HEK293 (cell line): ENCODE measurements at regions not wholly inside any gene's neighbourhood (a gene's known extent, or its start where the extent isn't known, plus 50 kb on each side); places are given as distances from the start of the nearest gene placed in this dataset.

Experiments used
- CTCF ChIA-PET: fragments of 350-600 bp; formaldehyde crosslinking; extraction: SDS; loops from one replicate; lab custom pipeline; 2021; ENCODE audit warnings: antibody characterized with exemption; lab: Yijun Ruan, JAX
- POLR2A ChIA-PET: fragments of 300-600 bp; formaldehyde crosslinking; extraction: SDS; loops from one replicate; lab custom pipeline; 2020; ENCODE audit warnings: antibody characterized with exemption, inconsistent platforms; lab: Yijun Ruan, JAX
- H3K27ac ChIP-seq: fragments of 200-500 bp; sonication (Bioruptor generic); 2 replicates; pipeline ENCODE4 v1.5.1; 2014; ENCODE audit warnings: low read depth, low read length, control low read depth, inconsistent platforms; ENCODE audit errors: extremely low read depth
- H3K36me3 ChIP-seq, 2 experiments: fragments of 200-500 bp in 1 of 2; sonication (Bioruptor generic) in 1 of 2; 1 replicate in 1 of 2; 2 replicates in 1 of 2; pipeline ENCODE4 v1.5.1; 2014 to 2017; ENCODE audit warnings: inconsistent platforms in 2 of 2, low read length in 2 of 2; ENCODE audit not compliant: control insufficient read depth in 2 of 2, insufficient read depth in 1 of 2
- H3K4me1 ChIP-seq: fragments of 200-500 bp; sonication (Bioruptor generic); 2 replicates; pipeline ENCODE4 v1.5.1; 2014; ENCODE audit warnings: mild to moderate bottlenecking, low read length, inconsistent platforms; ENCODE audit not compliant: control insufficient read depth, insufficient read depth
- H3K4me3 ChIP-seq: 2 replicates; pipeline ENCODE4 v1.5.1; 2011; ENCODE audit warnings: low read depth, mild to moderate bottlenecking, control low read depth, low read length, moderate library complexity
- H3K9me3 ChIP-seq: fragments of 200-500 bp; sonication (Bioruptor generic); 2 replicates; pipeline ENCODE4 v1.5.1; 2014; ENCODE audit warnings: low read depth, low read length, inconsistent platforms; ENCODE audit not compliant: control insufficient read depth, insufficient read depth
- BCL11A ChIP-seq: fragments of 450-650 bp; formaldehyde crosslinking; IDR thresholded peaks from 2 replicates; pipeline ENCODE4 v1.5.1; 2016; ENCODE audit warnings: low read depth, missing biosample characterization, missing genetic modification characterization
- EGR2 ChIP-seq: fragments of 450-650 bp; formaldehyde crosslinking; IDR thresholded peaks from 2 replicates; pipeline ENCODE4 v1.5.1; 2016; ENCODE audit warnings: low read depth, missing biosample characterization, missing genetic modification characterization
- FEZF1 ChIP-seq: fragments of 450-650 bp; formaldehyde crosslinking; IDR thresholded peaks from 2 replicates; pipeline ENCODE4 v1.5.1; 2016; ENCODE audit warnings: missing biosample characterization, missing genetic modification characterization
- GLIS2 ChIP-seq: fragments of 450-650 bp; formaldehyde crosslinking; IDR thresholded peaks from 2 replicates; pipeline ENCODE4 v1.5.1; 2016; ENCODE audit warnings: missing biosample characterization, missing genetic modification characterization
- HOXC10 ChIP-seq: sonication (generic); formaldehyde crosslinking; IDR thresholded peaks from 2 replicates; pipeline ENCODE4 v1.8.1; 2023; ENCODE audit warnings: mild to moderate bottlenecking, missing genetic modification reagents
- KLF16 ChIP-seq: fragments of 450-650 bp; formaldehyde crosslinking; IDR thresholded peaks from 2 replicates; pipeline ENCODE4 v1.5.1; 2017; ENCODE audit warnings: missing biosample characterization, missing genetic modification characterization
- MEIS1 ChIP-seq: sonication (generic); formaldehyde crosslinking; IDR thresholded peaks from 2 replicates; pipeline ENCODE4 v1.8.1; 2022; ENCODE audit warnings: missing genetic modification reagents, mild to moderate bottlenecking, borderline replicate concordance
- SCRT2 ChIP-seq: fragments of 450-650 bp; formaldehyde crosslinking; IDR thresholded peaks from 2 replicates; pipeline ENCODE4 v1.5.1; 2016; ENCODE audit warnings: missing biosample characterization, missing genetic modification characterization
- SP3 ChIP-seq: fragments of 450-650 bp; formaldehyde crosslinking; IDR thresholded peaks from 2 replicates; pipeline ENCODE4 v1.5.1; 2016; ENCODE audit warnings: missing biosample characterization, missing genetic modification characterization
- TRIM28 ChIP-seq: IDR thresholded peaks from 2 replicates; pipeline ENCODE4 v1.6.1; 2011; ENCODE audit warnings: low read length, control low read depth, borderline replicate concordance
- ZFHX2 ChIP-seq: fragments of 450-650 bp; formaldehyde crosslinking; conservative IDR thresholded peaks from 2 replicates; pipeline ENCODE4 v1.5.1; 2016; ENCODE audit warnings: missing biosample characterization, missing genetic modification characterization
- ZFP3 ChIP-seq: fragments of 450-650 bp; formaldehyde crosslinking; IDR thresholded peaks from 2 replicates; pipeline ENCODE4 v1.5.1; 2016; ENCODE audit warnings: low read depth, missing biosample characterization, missing genetic modification characterization
- ZNF10 ChIP-seq: fragments of 450-650 bp; formaldehyde crosslinking; IDR thresholded peaks from 2 replicates; pipeline ENCODE4 v1.5.1; 2017; ENCODE audit warnings: missing biosample characterization, missing genetic modification characterization
- ZNF202 ChIP-seq: fragments of 450-650 bp; formaldehyde crosslinking; IDR thresholded peaks from 2 replicates; pipeline ENCODE4 v1.5.1; 2016; ENCODE audit warnings: missing biosample characterization, missing genetic modification characterization, borderline replicate concordance
- ZNF335 ChIP-seq: fragments of 450-650 bp; formaldehyde crosslinking; conservative IDR thresholded peaks from 2 replicates; pipeline ENCODE4 v1.5.1; 2016; ENCODE audit warnings: missing biosample characterization, missing genetic modification characterization
- ZNF341 ChIP-seq: fragments of 450-650 bp; formaldehyde crosslinking; IDR thresholded peaks from 2 replicates; pipeline ENCODE4; 2016; ENCODE audit warnings: low read depth, missing biosample characterization, missing genetic modification characterization
- ZNF426 ChIP-seq: fragments of 450-650 bp; formaldehyde crosslinking; IDR thresholded peaks from 2 replicates; pipeline ENCODE4 v1.5.1; 2017; ENCODE audit warnings: missing biosample characterization, missing genetic modification characterization, mild to moderate bottlenecking, inconsistent platforms, moderate library complexity
- ZNF433 ChIP-seq: fragments of 450-650 bp; formaldehyde crosslinking; IDR thresholded peaks from 2 replicates; pipeline ENCODE4 v1.5.1; 2016; ENCODE audit warnings: missing biosample characterization, missing genetic modification characterization, low read depth
- ZNF544 ChIP-seq: fragments of 450-650 bp; formaldehyde crosslinking; IDR thresholded peaks from 2 replicates; pipeline ENCODE4 v1.5.0; 2017; ENCODE audit warnings: missing biosample characterization, missing genetic modification characterization
- ZNF621 ChIP-seq: fragments of 450-650 bp; formaldehyde crosslinking; IDR thresholded peaks from 2 replicates; pipeline ENCODE4 v1.5.1; 2017; ENCODE audit warnings: missing biosample characterization, missing genetic modification characterization
- ZNF658 ChIP-seq: fragments of 450-650 bp; formaldehyde crosslinking; IDR thresholded peaks from 2 replicates; pipeline ENCODE4; 2016; ENCODE audit warnings: missing biosample characterization, missing genetic modification characterization
- ZNF677 ChIP-seq: fragments of 450-650 bp; IDR thresholded peaks from 2 replicates; pipeline ENCODE4 v1.5.0; 2018; ENCODE audit warnings: missing biosample characterization, mild to moderate bottlenecking, missing genetic modification characterization, moderate library complexity
- ZNF747 ChIP-seq: fragments of 450-650 bp; formaldehyde crosslinking; IDR thresholded peaks from 2 replicates; pipeline ENCODE4 v1.5.1; 2016; ENCODE audit warnings: missing biosample characterization, missing genetic modification characterization
- TF ChIP-seq, protein P1 (sequence below): fragments of 450-650 bp; formaldehyde crosslinking; IDR thresholded peaks from 2 replicates; pipeline ENCODE4 v1.5.1; 2016; ENCODE audit warnings: missing biosample characterization, missing genetic modification characterization

- Histone ChIP-seq H3K36me3 (no peaks in the 10 kb centered on the region), H3K27ac (no peak overlapping the region), H3K4me3 (no peak overlapping the region), H3K9me3 (no peaks in the 10 kb centered on the region), H3K4me1 (no peaks in the 10 kb centered on the region)
- CTCF ChIA-PET, result interaction anchor here (1.9 to 11.7 kb wide), 2 partner anchors 22 to 239 kb away, joined by 10 to 214 read pairs; no protein-coding TSS in a partner anchor
- TF ChIP-seq HOXC10 (CRISPR knock-in tag) (no peak), ZNF621 (tag by site-specific recombination) (no peak), ZNF202 (tag by site-specific recombination) (no peak), ZNF677 (tag by site-specific recombination) (no peak), ZNF658 (tag by site-specific recombination) (no peak), ZNF433 (tag by site-specific recombination) (no peak), ZNF747 (tag by site-specific recombination) (no peak), KLF16 (no peak), ZNF341 (tag by site-specific recombination) (no peak)
- TF ChIP-seq, protein P1, sequence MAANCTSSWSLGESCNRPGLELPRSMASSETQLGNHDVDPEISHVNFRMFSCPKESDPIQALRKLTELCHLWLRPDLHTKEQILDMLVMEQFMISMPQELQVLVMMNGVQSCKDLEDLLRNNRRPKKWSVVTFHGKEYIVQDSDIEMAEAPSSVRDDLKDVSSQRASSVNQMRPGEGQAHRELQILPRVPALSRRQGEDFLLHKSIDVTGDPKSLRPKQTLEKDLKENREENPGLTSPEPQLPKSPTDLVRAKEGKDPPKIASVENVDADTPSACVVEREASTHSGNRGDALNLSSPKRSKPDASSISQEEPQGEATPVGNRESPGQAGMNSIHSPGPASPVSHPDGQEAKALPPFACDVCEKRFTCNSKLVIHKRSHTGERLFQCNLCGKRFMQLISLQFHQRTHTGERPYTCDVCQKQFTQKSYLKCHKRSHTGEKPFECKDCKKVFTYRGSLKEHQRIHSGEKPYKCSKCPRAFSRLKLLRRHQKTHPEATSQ (tag by site-specific recombination), result no peak
- POLR2A ChIA-PET, result interaction anchor here (0.6 kb wide), 1 partner anchor 473 kb away, joined by 6 read pairs; no protein-coding TSS in a partner anchor
Observed at GRCh38 chr2:41846962-41847361, 200.9 kb upstream of the PKDCC start.

GRCh38 chr2:41847744-41848441 is 199.9 kb upstream of the PKDCC start:
- Histone ChIP-seq H3K9me3 (no peaks in the 10 kb centered on the region), H3K4me1 (no peaks in the 10 kb centered on the region), H3K4me3 (no peak overlapping the region), H3K27ac (no peak overlapping the region), H3K36me3 (no peaks in the 10 kb centered on the region)
- CTCF ChIA-PET, result interaction anchor here (1.9 to 11.7 kb wide), 2 partner anchors 21 to 238 kb away, joined by 10 to 214 read pairs; no protein-coding TSS in a partner anchor
- POLR2A ChIA-PET, result no interaction called here
- TF ChIP-seq ZNF10 (tag by site-specific recombination) (peak; percentile 81), ZNF426 (tag by site-specific recombination) (no peak), BCL11A (no peak), SCRT2 (tag by site-specific recombination) (peak; percentile 62), SP3 (tag by site-specific recombination) (no peak), FEZF1 (tag by site-specific recombination) (no peak)

DNA sequence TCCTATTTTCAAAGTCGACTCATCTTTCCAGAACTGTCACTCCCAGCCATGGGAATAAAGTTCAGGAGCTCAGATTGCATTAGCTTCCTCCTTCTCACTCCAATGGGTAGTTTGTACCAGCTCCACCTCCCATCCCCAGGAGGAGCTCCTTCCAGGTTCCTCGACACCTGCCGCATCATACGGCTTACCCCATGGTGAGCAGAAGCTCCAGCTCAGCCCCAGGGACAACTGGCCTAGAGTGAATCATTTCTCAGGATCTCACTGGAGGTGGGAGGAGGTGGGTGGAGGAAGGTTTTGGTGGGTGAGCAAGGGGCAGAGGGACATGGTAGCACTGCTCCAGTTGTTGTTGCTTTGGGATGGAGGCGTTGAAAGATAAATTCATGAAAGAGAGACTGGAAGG is 196.3 kb upstream of the PKDCC start:
- Histone ChIP-seq H3K27ac (no peak overlapping the region), H3K4me3 (no peak overlapping the region), H3K36me3 (no peaks in the 10 kb centered on the region), H3K4me1 (no peaks in the 10 kb centered on the region), H3K9me3 (no peaks in the 10 kb centered on the region)
- CTCF ChIA-PET, result interaction anchor here (0.6 to 11.7 kb wide), 3 partner anchors 10 to 355 kb away, joined by 3 to 214 read pairs (median 3); no protein-coding TSS in a partner anchor
- TF ChIP-seq ZNF335 (tag by site-specific recombination) (no peak), MEIS1 (CRISPR knock-in tag) (no peak), GLIS2 (no peak), EGR2 (tag by site-specific recombination) (peak; percentile 35; the same call in 1 of the 2 replicates), ZNF544 (tag by site-specific recombination) (no peak), TRIM28 (no peak), ZFHX2 (peak; percentile 65), ZFP3 (tag by site-specific recombination) (no peak)
- POLR2A ChIA-PET, result no interaction called here
